ENCODE measurements at regions not wholly inside any gene's neighbourhood (a gene's known extent, or its start where the extent isn't known, plus 50 kb on each side); places are given as distances from the start of the nearest gene placed in this dataset.
A peak's percentile ranks its signal among the peaks of the same experiment; 100 is the strongest.

GRCh38 chr5:56516441-56516840, 283.3 kb upstream of the ANKRD55 start:
- Mint-ChIP-seq H3K4me3 (no peak overlapping the region), H3K27ac (no peak overlapping the region), H3K9me3 (no peaks in the 10 kb centered on the region), H3K36me3 (ENCODE audit: low read depth) (no peaks in the 10 kb centered on the region), H3K27me3 (peaks cover 2% of the 10 kb centered on the region), H3K4me1 (peaks cover 14% of the 10 kb centered on the region)
- ATAC-seq: no peak
- no peak for DNase-seq

- Mint-ChIP-seq H3K4me3 (no peak overlapping the region), H3K27me3 (peaks cover 2% of the 10 kb centered on the region), H3K27ac (no peak overlapping the region), H3K4me1 (peaks cover 14% of the 10 kb centered on the region), H3K9me3 (no peaks in the 10 kb centered on the region), H3K36me3 (ENCODE audit: low read depth) (no peaks in the 10 kb centered on the region)
- no peak for DNase-seq
- no peak for ATAC-seq
These were observed 282.9 kb upstream of the ANKRD55 start for GRCh38 chr5:56516035-56516434.

GRCh38 chr5:56515011-56515410, 281.9 kb upstream of the ANKRD55 start:
- Mint-ChIP-seq H3K4me1 (peaks cover 14% of the 10 kb centered on the region), H3K9me3 (no peaks in the 10 kb centered on the region), H3K27ac (no peak overlapping the region), H3K36me3 (ENCODE audit: low read depth) (no peaks in the 10 kb centered on the region), H3K27me3 (peaks cover 2% of the 10 kb centered on the region), H3K4me3 (no peak overlapping the region)
- DNase-seq (no peak), ATAC-seq (no peak)

GRCh38 chr5:56514245-56514644, 281.1 kb upstream of the ANKRD55 start:
- DNase-seq (no peak), ATAC-seq (no peak)
- Mint-ChIP-seq H3K4me3 (no peak overlapping the region), H3K4me1 (peaks cover 14% of the 10 kb centered on the region), H3K27ac (no peak overlapping the region), H3K36me3 (ENCODE audit: low read depth) (no peaks in the 10 kb centered on the region), H3K9me3 (no peaks in the 10 kb centered on the region), H3K27me3 (peaks cover 2% of the 10 kb centered on the region)

GRCh38 chr5:56513141-56513540, 280.0 kb upstream of the ANKRD55 start:
- Mint-ChIP-seq H3K36me3 (ENCODE audit: low read depth) (no peaks in the 10 kb centered on the region), H3K27ac (no peak overlapping the region), H3K4me3 (no peak overlapping the region), H3K4me1 (peaks cover 14% of the 10 kb centered on the region), H3K27me3 (no peaks in the 10 kb centered on the region), H3K9me3 (no peaks in the 10 kb centered on the region)
- ATAC-seq: no peak
- DNase-seq: no peak

GRCh38 chr5:56512313-56512996, 279.3 kb upstream of the ANKRD55 start:
- no peak overlapping the region for H3K4me3 Mint-ChIP-seq

GRCh38 chr5:56511326-56511841, 278.3 kb upstream of the ANKRD55 start:
- H3K27ac Mint-ChIP-seq: no peak overlapping the region
- ATAC-seq (no peak), DNase-seq (no peak)
- peaks cover 8% of the 10 kb centered on the region for H3K4me1 Mint-ChIP-seq
- H3K27me3 Mint-ChIP-seq: no peaks in the 10 kb centered on the region
- no peaks in the 10 kb centered on the region for H3K9me3 Mint-ChIP-seq
- no peak overlapping the region for H3K4me3 Mint-ChIP-seq
- H3K36me3 Mint-ChIP-seq (ENCODE audit: low read depth): no peaks in the 10 kb centered on the region

More at GRCh38 chr5:56512313-56512996, 279.3 kb upstream of the ANKRD55 start:
- Mint-ChIP-seq H3K27me3 (no peaks in the 10 kb centered on the region), H3K36me3 (ENCODE audit: low read depth) (no peaks in the 10 kb centered on the region), H3K9me3 (no peaks in the 10 kb centered on the region), H3K27ac (no peak overlapping the region), H3K4me1 (peaks cover 13% of the 10 kb centered on the region)
- DNase-seq (no peak), ATAC-seq (peak; percentile 61)

GRCh38 chr5:56508249-56508648, 275.1 kb upstream of the ANKRD55 start:
- Mint-ChIP-seq H3K4me1 (peaks cover 8% of the 10 kb centered on the region), H3K27ac (no peak overlapping the region), H3K36me3 (ENCODE audit: low read depth) (no peaks in the 10 kb centered on the region), H3K27me3 (no peaks in the 10 kb centered on the region), H3K9me3 (no peaks in the 10 kb centered on the region), H3K4me3 (no peak overlapping the region)
- no peak for ATAC-seq
- DNase-seq: no peak

GRCh38 chr5:56507351-56507930, 274.3 kb upstream of the ANKRD55 start:
- no peaks in the 10 kb centered on the region for H3K27me3 Mint-ChIP-seq
- DNase-seq (no peak), ATAC-seq (no peak)
- H3K4me1 Mint-ChIP-seq: no peaks in the 10 kb centered on the region
- H3K4me3 Mint-ChIP-seq: no peak overlapping the region
- H3K36me3 Mint-ChIP-seq (ENCODE audit: low read depth): no peaks in the 10 kb centered on the region
- H3K9me3 Mint-ChIP-seq: no peaks in the 10 kb centered on the region
- H3K27ac Mint-ChIP-seq: no peak overlapping the region

- Mint-ChIP-seq H3K4me3 (no peak overlapping the region), H3K9me3 (no peaks in the 10 kb centered on the region), H3K4me1 (peaks cover 9% of the 10 kb centered on the region), H3K27ac (no peak overlapping the region), H3K36me3 (ENCODE audit: low read depth) (no peaks in the 10 kb centered on the region), H3K27me3 (no peaks in the 10 kb centered on the region)
- ATAC-seq (no peak), DNase-seq (no peak)
These were observed 273.3 kb upstream of the ANKRD55 start for GRCh38 chr5:56506211-56506965.

- DNase-seq (no peak), ATAC-seq (no peak)
- Mint-ChIP-seq H3K27me3 (no peaks in the 10 kb centered on the region), H3K36me3 (ENCODE audit: low read depth) (no peaks in the 10 kb centered on the region), H3K27ac (no peak overlapping the region), H3K4me3 (no peak overlapping the region), H3K9me3 (no peaks in the 10 kb centered on the region), H3K4me1 (peaks cover 13% of the 10 kb centered on the region)
These were observed 270.8 kb upstream of the ANKRD55 start for GRCh38 chr5:56503929-56504328.

GRCh38 chr5:56501781-56502557, 268.8 kb upstream of the ANKRD55 start:
- H3K4me3 Mint-ChIP-seq: no peak overlapping the region

GRCh38 chr5:56499901-56500300, 266.8 kb upstream of the ANKRD55 start:
- Mint-ChIP-seq H3K27ac (no peak overlapping the region), H3K27me3 (peaks cover 2% of the 10 kb centered on the region), H3K9me3 (no peaks in the 10 kb centered on the region), H3K36me3 (ENCODE audit: low read depth) (no peaks in the 10 kb centered on the region), H3K4me3 (no peak overlapping the region), H3K4me1 (peaks cover 22% of the 10 kb centered on the region)
- DNase-seq: no peak
- no peak for ATAC-seq

More at GRCh38 chr5:56501781-56502557, 268.8 kb upstream of the ANKRD55 start:
- no peaks in the 10 kb centered on the region for H3K36me3 Mint-ChIP-seq (ENCODE audit: low read depth)
- ATAC-seq: peak; percentile 57
- H3K9me3 Mint-ChIP-seq: no peaks in the 10 kb centered on the region
- DNase-seq: no peak
- H3K27me3 Mint-ChIP-seq: no peaks in the 10 kb centered on the region
- H3K4me1 Mint-ChIP-seq: peaks cover 15% of the 10 kb centered on the region
- H3K27ac Mint-ChIP-seq: peak overlapping the region; percentile 9

GRCh38 chr5:56499491-56499890, 266.4 kb upstream of the ANKRD55 start:
- Mint-ChIP-seq H3K9me3 (no peaks in the 10 kb centered on the region), H3K27me3 (peaks cover 2% of the 10 kb centered on the region)

More at GRCh38 chr5:56499491-56499890, 266.4 kb upstream of the ANKRD55 start:
- Mint-ChIP-seq H3K4me3 (no peak overlapping the region), H3K27ac (no peak overlapping the region), H3K36me3 (ENCODE audit: low read depth) (no peaks in the 10 kb centered on the region), H3K4me1 (peaks cover 22% of the 10 kb centered on the region)
- DNase-seq (no peak), ATAC-seq (no peak)

Measured in activated naive CD8-positive, alpha-beta T cell treated with anti-CD3 and anti-CD28 coated beads, Interleukin-2, amount 50 U/mL, for 24 hours (primary cell).